ENCODE measurements at regions not wholly inside any gene's neighbourhood (a gene's known extent, or its start where the extent isn't known, plus 50 kb on each side); places are given as distances from the start of the nearest gene placed in this dataset.

DNA sequence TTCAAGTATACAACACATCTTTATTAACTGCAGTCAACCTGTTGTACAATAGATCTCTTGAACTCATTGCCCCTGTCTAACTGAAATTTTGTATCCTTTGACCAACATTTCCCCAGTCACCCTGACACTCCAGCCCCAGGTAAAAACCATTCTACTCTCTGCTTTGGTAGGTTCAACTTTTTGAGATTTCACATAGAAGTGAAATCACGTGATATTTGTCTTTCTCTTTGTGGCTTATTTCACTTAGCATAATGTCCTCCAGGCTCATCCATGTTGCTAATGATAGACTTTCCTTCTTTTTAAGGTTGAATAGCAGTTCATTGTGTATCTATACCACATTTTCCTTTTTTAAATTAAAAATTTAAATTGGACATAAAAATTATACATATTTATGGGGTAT lies 126.5 kb upstream of the MAN2A1 start:
- TF ChIP-seq, protein P1, sequence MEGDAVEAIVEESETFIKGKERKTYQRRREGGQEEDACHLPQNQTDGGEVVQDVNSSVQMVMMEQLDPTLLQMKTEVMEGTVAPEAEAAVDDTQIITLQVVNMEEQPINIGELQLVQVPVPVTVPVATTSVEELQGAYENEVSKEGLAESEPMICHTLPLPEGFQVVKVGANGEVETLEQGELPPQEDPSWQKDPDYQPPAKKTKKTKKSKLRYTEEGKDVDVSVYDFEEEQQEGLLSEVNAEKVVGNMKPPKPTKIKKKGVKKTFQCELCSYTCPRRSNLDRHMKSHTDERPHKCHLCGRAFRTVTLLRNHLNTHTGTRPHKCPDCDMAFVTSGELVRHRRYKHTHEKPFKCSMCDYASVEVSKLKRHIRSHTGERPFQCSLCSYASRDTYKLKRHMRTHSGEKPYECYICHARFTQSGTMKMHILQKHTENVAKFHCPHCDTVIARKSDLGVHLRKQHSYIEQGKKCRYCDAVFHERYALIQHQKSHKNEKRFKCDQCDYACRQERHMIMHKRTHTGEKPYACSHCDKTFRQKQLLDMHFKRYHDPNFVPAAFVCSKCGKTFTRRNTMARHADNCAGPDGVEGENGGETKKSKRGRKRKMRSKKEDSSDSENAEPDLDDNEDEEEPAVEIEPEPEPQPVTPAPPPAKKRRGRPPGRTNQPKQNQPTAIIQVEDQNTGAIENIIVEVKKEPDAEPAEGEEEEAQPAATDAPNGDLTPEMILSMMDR (IDR thresholded peaks at IDR 0.05; ENCODE audit: low read depth, low read length, missing input control) = no peak
- TF ChIP-seq RAD21 (IDR thresholded peaks at IDR 0.05) = no peak
- TF ChIP-seq EGR1 (IDR thresholded peaks at IDR 0.05; ENCODE audit: low read depth in 2 of 2) = no peak
- TF ChIP-seq TAF1 (conservative IDR thresholded peaks at IDR 0.05) = no peak
- TF ChIP-seq, protein P2, sequence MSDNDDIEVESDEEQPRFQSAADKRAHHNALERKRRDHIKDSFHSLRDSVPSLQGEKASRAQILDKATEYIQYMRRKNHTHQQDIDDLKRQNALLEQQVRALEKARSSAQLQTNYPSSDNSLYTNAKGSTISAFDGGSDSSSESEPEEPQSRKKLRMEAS (IDR thresholded peaks at IDR 0.05) = no peak
- TF ChIP-seq SP1 (IDR thresholded peaks at IDR 0.05) = no peak
- TF ChIP-seq FOXA1 (IDR thresholded peaks at IDR 0.05) = no peak
- TF ChIP-seq FOXA2 (IDR thresholded peaks at IDR 0.05) = no peak
- no peak for TF ChIP-seq GABPA (IDR thresholded peaks at IDR 0.05 in 1 of 2, conservative IDR thresholded peaks at IDR 0.05 in 1 of 2)
- TF ChIP-seq JUND (IDR thresholded peaks at IDR 0.05) = no peak
- TF ChIP-seq, protein P3, sequence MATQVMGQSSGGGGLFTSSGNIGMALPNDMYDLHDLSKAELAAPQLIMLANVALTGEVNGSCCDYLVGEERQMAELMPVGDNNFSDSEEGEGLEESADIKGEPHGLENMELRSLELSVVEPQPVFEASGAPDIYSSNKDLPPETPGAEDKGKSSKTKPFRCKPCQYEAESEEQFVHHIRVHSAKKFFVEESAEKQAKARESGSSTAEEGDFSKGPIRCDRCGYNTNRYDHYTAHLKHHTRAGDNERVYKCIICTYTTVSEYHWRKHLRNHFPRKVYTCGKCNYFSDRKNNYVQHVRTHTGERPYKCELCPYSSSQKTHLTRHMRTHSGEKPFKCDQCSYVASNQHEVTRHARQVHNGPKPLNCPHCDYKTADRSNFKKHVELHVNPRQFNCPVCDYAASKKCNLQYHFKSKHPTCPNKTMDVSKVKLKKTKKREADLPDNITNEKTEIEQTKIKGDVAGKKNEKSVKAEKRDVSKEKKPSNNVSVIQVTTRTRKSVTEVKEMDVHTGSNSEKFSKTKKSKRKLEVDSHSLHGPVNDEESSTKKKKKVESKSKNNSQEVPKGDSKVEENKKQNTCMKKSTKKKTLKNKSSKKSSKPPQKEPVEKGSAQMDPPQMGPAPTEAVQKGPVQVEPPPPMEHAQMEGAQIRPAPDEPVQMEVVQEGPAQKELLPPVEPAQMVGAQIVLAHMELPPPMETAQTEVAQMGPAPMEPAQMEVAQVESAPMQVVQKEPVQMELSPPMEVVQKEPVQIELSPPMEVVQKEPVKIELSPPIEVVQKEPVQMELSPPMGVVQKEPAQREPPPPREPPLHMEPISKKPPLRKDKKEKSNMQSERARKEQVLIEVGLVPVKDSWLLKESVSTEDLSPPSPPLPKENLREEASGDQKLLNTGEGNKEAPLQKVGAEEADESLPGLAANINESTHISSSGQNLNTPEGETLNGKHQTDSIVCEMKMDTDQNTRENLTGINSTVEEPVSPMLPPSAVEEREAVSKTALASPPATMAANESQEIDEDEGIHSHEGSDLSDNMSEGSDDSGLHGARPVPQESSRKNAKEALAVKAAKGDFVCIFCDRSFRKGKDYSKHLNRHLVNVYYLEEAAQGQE (IDR thresholded peaks at IDR 0.05) = no peak
- TF ChIP-seq, protein P4, sequence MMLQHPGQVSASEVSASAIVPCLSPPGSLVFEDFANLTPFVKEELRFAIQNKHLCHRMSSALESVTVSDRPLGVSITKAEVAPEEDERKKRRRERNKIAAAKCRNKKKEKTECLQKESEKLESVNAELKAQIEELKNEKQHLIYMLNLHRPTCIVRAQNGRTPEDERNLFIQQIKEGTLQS (IDR thresholded peaks at IDR 0.05) = no peak
- no peak for TF ChIP-seq YY1 (IDR thresholded peaks at IDR 0.05)
- WGBS = 78% methylated on average over 1 of the region's 1 CpG
- no peaks in the 10 kb centered on the region for H3K27me3 ChIP-seq (ENCODE audit: control insufficient read depth in 4 of 4, insufficient read depth in 4 of 4, low read length in 3 of 4)

DNA sequence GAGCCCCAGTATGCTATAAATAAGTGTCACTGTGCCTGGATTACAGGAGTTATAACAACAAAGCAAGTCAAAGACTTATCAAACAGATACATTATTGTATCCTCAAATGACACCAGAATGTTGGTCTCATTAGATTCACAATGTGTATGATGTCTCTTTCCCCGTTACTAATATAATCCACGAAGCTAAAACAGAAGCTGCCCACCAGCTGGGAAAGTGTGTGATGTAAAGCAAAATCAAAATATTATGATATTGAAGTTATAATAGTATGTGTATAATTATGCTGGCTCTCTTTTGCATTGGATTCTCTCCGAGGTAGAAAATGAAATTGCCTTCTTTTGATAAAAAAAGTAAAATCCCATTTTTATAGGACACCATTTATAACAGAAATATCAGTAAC lies 127.3 kb upstream of the MAN2A1 start:
- Histone ChIP-seq H3K9me3 (ENCODE audit: control insufficient read depth in 4 of 4, low read length in 3 of 4) (peaks cover 0 to 2% (median 0%) of the 10 kb centered on the region in 4 donors), H3K27ac (ENCODE audit: low read depth in 1 of 2, low read length in 2 of 2) (no peak overlapping the region), H3K36me3 (ENCODE audit: control insufficient read depth in 4 of 4, insufficient read depth in 3 of 4, low read depth in 1 of 4, low read length in 3 of 4) (no peaks in the 10 kb centered on the region), H3K9ac (ENCODE audit: low read depth in 1 of 2, low read length in 2 of 2) (no peak overlapping the region), H3K27me3 (ENCODE audit: control insufficient read depth in 4 of 4, insufficient read depth in 4 of 4, low read length in 3 of 4) (no peaks in the 10 kb centered on the region), H3K4me3 (ENCODE audit: low read depth in 1 of 3, low read length in 3 of 3) (no peak overlapping the region), H3K4me1 (ENCODE audit: control insufficient read depth in 4 of 4, insufficient read depth in 4 of 4, low read length in 3 of 4) (no peaks in the 10 kb centered on the region)
- no peak for DNase-seq (ENCODE audit: low spot score)
- WGBS = 83% methylated on average over 3 of the region's 3 CpGs
- TF ChIP-seq, protein P5, sequence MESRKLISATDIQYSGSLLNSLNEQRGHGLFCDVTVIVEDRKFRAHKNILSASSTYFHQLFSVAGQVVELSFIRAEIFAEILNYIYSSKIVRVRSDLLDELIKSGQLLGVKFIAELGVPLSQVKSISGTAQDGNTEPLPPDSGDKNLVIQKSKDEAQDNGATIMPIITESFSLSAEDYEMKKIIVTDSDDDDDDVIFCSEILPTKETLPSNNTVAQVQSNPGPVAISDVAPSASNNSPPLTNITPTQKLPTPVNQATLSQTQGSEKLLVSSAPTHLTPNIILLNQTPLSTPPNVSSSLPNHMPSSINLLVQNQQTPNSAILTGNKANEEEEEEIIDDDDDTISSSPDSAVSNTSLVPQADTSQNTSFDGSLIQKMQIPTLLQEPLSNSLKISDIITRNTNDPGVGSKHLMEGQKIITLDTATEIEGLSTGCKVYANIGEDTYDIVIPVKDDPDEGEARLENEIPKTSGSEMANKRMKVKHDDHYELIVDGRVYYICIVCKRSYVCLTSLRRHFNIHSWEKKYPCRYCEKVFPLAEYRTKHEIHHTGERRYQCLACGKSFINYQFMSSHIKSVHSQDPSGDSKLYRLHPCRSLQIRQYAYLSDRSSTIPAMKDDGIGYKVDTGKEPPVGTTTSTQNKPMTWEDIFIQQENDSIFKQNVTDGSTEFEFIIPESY (IDR thresholded peaks at IDR 0.05) = no peak
- TF ChIP-seq, protein P1 (IDR thresholded peaks at IDR 0.05; ENCODE audit: low read depth, low read length, missing input control) = no peak
- TF ChIP-seq, protein P3 (IDR thresholded peaks at IDR 0.05) = no peak
- TF ChIP-seq HNF4A (conservative IDR thresholded peaks at IDR 0.05) (no peak), HNF4G (IDR thresholded peaks at IDR 0.05) (no peak), YY1 (IDR thresholded peaks at IDR 0.05) (no peak), GABPA (IDR thresholded peaks at IDR 0.05 in 1 of 2, conservative IDR thresholded peaks at IDR 0.05 in 1 of 2) (no peak), EGR1 (IDR thresholded peaks at IDR 0.05; ENCODE audit: low read depth in 2 of 2) (no peak), SP1 (IDR thresholded peaks at IDR 0.05) (no peak), FOXA2 (IDR thresholded peaks at IDR 0.05) (no peak), JUND (IDR thresholded peaks at IDR 0.05) (no peak), RXRA (IDR thresholded peaks at IDR 0.05) (no peak), RAD21 (IDR thresholded peaks at IDR 0.05) (no peak)
- TF ChIP-seq, protein P4 (IDR thresholded peaks at IDR 0.05) = no peak

More for the DNA sequence above, 126.5 kb upstream of the MAN2A1 start:
- Histone ChIP-seq H3K27ac (ENCODE audit: low read depth in 1 of 2, low read length in 2 of 2) (no peak overlapping the region), H3K9ac (ENCODE audit: low read depth in 1 of 2, low read length in 2 of 2) (no peak overlapping the region), H3K9me3 (ENCODE audit: control insufficient read depth in 4 of 4, low read length in 3 of 4) (peaks cover 0 to 2% (median 0%) of the 10 kb centered on the region in 4 donors), H3K4me1 (ENCODE audit: control insufficient read depth in 4 of 4, insufficient read depth in 4 of 4, low read length in 3 of 4) (no peaks in the 10 kb centered on the region), H3K4me3 (ENCODE audit: low read depth in 1 of 3, low read length in 3 of 3) (no peak overlapping the region), H3K36me3 (ENCODE audit: control insufficient read depth in 4 of 4, insufficient read depth in 3 of 4, low read depth in 1 of 4, low read length in 3 of 4) (no peaks in the 10 kb centered on the region)
- DNase-seq (ENCODE audit: low spot score) = no peak
